HG02798 (cell line): ENCODE measurements at regions not wholly inside any gene's neighbourhood (a gene's known extent, or its start where the extent isn't known, plus 50 kb on each side); places are given as distances from the start of the nearest gene placed in this dataset.

ENCODE experiments used
- ATAC-seq: cut with Tn5 transposase; IDR thresholded peaks from one replicate; pipeline ENCODE4 v1.9.1; 2021; ENCODE audit warnings: mild to moderate bottlenecking; ENCODE audit not compliant: unreplicated experiment, poor library complexity

- no peak for ATAC-seq
Measured at GRCh38 chr7:112889268-112889667, 99.1 kb upstream of the TMEM168 start.

- no peak for ATAC-seq
Measured at GRCh38 chr7:112888781-112889180, 98.6 kb upstream of the TMEM168 start.

- ATAC-seq = peak; percentile 60
Measured at GRCh38 chr7:112887976-112888375, 97.8 kb upstream of the TMEM168 start.

GRCh38 chr7:112887337-112887736, 97.1 kb upstream of the TMEM168 start:
- no peak for ATAC-seq

GRCh38 chr7:112886208-112886607, 96.0 kb upstream of the TMEM168 start:
- no peak for ATAC-seq

GRCh38 chr7:112882991-112883390, 92.8 kb upstream of the TMEM168 start:
- ATAC-seq = no peak

GRCh38 chr7:112882511-112882910, 92.3 kb upstream of the TMEM168 start:
- no peak for ATAC-seq

GRCh38 chr7:112882022-112882421, 91.8 kb upstream of the TMEM168 start:
- no peak for ATAC-seq

GRCh38 chr7:112880818-112881418, 90.7 kb upstream of the TMEM168 start:
- no peak for ATAC-seq

GRCh38 chr7:112877691-112878460, 87.7 kb upstream of the TMEM168 start:
- ATAC-seq = no peak

- no peak for ATAC-seq
Measured at GRCh38 chr7:112876877-112877276, 86.7 kb upstream of the TMEM168 start.

GRCh38 chr7:112874909-112875308, 84.7 kb upstream of the TMEM168 start:
- ATAC-seq = no peak

GRCh38 chr7:112873831-112874553, 83.8 kb upstream of the TMEM168 start:
- ATAC-seq = no peak

GRCh38 chr7:112869111-112869774, 79.0 kb upstream of the TMEM168 start:
- ATAC-seq = peak; percentile 41

GRCh38 chr7:112868609-112869008, 78.4 kb upstream of the TMEM168 start:
- ATAC-seq = no peak

- ATAC-seq = peak; percentile 100
Measured at GRCh38 chr7:112866424-112866823, 76.2 kb upstream of the TMEM168 start.

GRCh38 chr7:112864380-112864779, 74.2 kb upstream of the TMEM168 start:
- ATAC-seq = no peak

- ATAC-seq = no peak
Measured at GRCh38 chr7:112858838-112859237, 68.6 kb upstream of the TMEM168 start.

GRCh38 chr7:112855227-112855626, 65.0 kb upstream of the TMEM168 start:
- no peak for ATAC-seq

- no peak for ATAC-seq
Measured at GRCh38 chr7:112854169-112854568, 64.0 kb upstream of the TMEM168 start.

- ATAC-seq = no peak
Measured at GRCh38 chr7:112853422-112853821, 63.2 kb upstream of the TMEM168 start.
